ENCODE measurements at regions not wholly inside any gene's neighbourhood (a gene's known extent, or its start where the extent isn't known, plus 50 kb on each side); places are given as distances from the start of the nearest gene placed in this dataset.

GRCh38 chr4:128477540-128477939 lies 189.9 kb upstream of the PGRMC2 start (continued):
- TF ChIP-seq ZBTB1 (CRISPR knock-in tag; IDR thresholded peaks at IDR 0.05; ENCODE audit: borderline replicate concordance) (no peak), ZFP82 (CRISPR knock-in tag; IDR thresholded peaks at IDR 0.05; ENCODE audit: borderline replicate concordance) (no peak), ZNF773 (CRISPR knock-in tag; IDR thresholded peaks at IDR 0.05; ENCODE audit: borderline replicate concordance) (no peak), CC2D1A (CRISPR knock-in tag; IDR thresholded peaks at IDR 0.05) (no peak), TAF15 (IDR thresholded peaks at IDR 0.05; ENCODE audit: low read depth, low read length, poor library complexity, severe bottlenecking) (no peak), ZNF616 (CRISPR knock-in tag; IDR thresholded peaks at IDR 0.05; ENCODE audit: low read depth) (no peak), ZNF546 (CRISPR knock-in tag; conservative IDR thresholded peaks at IDR 0.05) (no peak)

GRCh38 chr4:128475597-128475996 lies 188.0 kb upstream of the PGRMC2 start:
- intact Hi-C loops (cut with micrococcal nuclease; ENCODE audit: unreplicated experiment) (no loop called here), in situ Hi-C loops (cut with HindIII; ENCODE audit: extremely low pct_ligation_motif_present, low pct_unique_long_range_greater_than_20kb) (no loop called here)
- Histone ChIP-seq H3K4me2 (ENCODE audit: low read depth, low read length) (no peak overlapping the region), H3K9me3 (ENCODE audit: low read length) (no peaks in the 10 kb centered on the region), H3K27ac (ENCODE audit: extremely low read length, insufficient read depth, low read length) (no peak overlapping the region), H4K20me1 (ENCODE audit: insufficient read depth, low read length) (no peaks in the 10 kb centered on the region), H3K79me2 (ENCODE audit: insufficient read depth, low read length) (no peaks in the 10 kb centered on the region), H2AFZ (ENCODE audit: low read length) (no peak overlapping the region), H3K4me1 (ENCODE audit: insufficient read depth, low read length) (no peaks in the 10 kb centered on the region), H3K27me3 (ENCODE audit: control insufficient read depth in 1 of 2, insufficient read depth in 2 of 2, low read length in 2 of 2) (no peaks in the 10 kb centered on the region), H3K36me3 (replicated peaks in 1 of 2; ENCODE audit: control insufficient read depth in 1 of 2, insufficient read depth in 2 of 2, low read length in 2 of 2) (no peaks in the 10 kb centered on the region), H3K4me3 (replicated peaks in 1 of 3; ENCODE audit: insufficient read depth in 1 of 3, low read depth in 2 of 3, low read length in 3 of 3) (no peak overlapping the region), H3K9ac (ENCODE audit: insufficient read depth, low read depth, low read length) (no peak overlapping the region)
- BruUV-seq (replicated peaks), result no TSS peak
- FAIRE-seq, result no peak
- WGBS (ENCODE audit: low lambda C conversion rate), result 20% methylated on average over 1 of the region's 1 CpG
- ATAC-seq, result no peak
- CTCF ChIA-PET (ENCODE audit: low intra/inter-chr PET ratio, low total read pairs), result no interaction called here
- no peak for DNase-seq (ENCODE audit: low spot score)
- POLR2A ChIA-PET, result no interaction called here
- no peak for TF ChIP-seq FIP1L1 (IDR thresholded peaks at IDR 0.05; ENCODE audit: borderline replicate concordance, insufficient read depth, low read depth, low read length)
- no peak for TF ChIP-seq EED (CRISPR knock-in tag; IDR thresholded peaks at IDR 0.05)
- TF ChIP-seq MBNL3 (CRISPR knock-in tag; conservative IDR thresholded peaks at IDR 0.05), result no peak
- no peak for TF ChIP-seq SIN3B (IDR thresholded peaks at IDR 0.05; ENCODE audit: low read length)
- no peak for TF ChIP-seq FOXJ3 (CRISPR knock-in tag; IDR thresholded peaks at IDR 0.05; ENCODE audit: borderline replicate concordance)
- TF ChIP-seq, protein P1, sequence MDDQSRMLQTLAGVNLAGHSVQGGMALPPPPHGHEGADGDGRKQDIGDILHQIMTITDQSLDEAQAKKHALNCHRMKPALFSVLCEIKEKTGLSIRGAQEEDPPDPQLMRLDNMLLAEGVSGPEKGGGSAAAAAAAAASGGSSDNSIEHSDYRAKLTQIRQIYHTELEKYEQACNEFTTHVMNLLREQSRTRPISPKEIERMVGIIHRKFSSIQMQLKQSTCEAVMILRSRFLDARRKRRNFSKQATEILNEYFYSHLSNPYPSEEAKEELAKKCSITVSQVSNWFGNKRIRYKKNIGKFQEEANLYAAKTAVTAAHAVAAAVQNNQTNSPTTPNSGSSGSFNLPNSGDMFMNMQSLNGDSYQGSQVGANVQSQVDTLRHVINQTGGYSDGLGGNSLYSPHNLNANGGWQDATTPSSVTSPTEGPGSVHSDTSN (CRISPR knock-in tag; IDR thresholded peaks at IDR 0.05; ENCODE audit: borderline replicate concordance), result no peak
- TF ChIP-seq, protein P2, sequence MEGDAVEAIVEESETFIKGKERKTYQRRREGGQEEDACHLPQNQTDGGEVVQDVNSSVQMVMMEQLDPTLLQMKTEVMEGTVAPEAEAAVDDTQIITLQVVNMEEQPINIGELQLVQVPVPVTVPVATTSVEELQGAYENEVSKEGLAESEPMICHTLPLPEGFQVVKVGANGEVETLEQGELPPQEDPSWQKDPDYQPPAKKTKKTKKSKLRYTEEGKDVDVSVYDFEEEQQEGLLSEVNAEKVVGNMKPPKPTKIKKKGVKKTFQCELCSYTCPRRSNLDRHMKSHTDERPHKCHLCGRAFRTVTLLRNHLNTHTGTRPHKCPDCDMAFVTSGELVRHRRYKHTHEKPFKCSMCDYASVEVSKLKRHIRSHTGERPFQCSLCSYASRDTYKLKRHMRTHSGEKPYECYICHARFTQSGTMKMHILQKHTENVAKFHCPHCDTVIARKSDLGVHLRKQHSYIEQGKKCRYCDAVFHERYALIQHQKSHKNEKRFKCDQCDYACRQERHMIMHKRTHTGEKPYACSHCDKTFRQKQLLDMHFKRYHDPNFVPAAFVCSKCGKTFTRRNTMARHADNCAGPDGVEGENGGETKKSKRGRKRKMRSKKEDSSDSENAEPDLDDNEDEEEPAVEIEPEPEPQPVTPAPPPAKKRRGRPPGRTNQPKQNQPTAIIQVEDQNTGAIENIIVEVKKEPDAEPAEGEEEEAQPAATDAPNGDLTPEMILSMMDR (CRISPR knock-in tag; IDR thresholded peaks at IDR 0.05), result no peak
- TF ChIP-seq ZXDC (CRISPR knock-in tag; IDR thresholded peaks at IDR 0.05), result no peak
- TF ChIP-seq, protein P3, sequence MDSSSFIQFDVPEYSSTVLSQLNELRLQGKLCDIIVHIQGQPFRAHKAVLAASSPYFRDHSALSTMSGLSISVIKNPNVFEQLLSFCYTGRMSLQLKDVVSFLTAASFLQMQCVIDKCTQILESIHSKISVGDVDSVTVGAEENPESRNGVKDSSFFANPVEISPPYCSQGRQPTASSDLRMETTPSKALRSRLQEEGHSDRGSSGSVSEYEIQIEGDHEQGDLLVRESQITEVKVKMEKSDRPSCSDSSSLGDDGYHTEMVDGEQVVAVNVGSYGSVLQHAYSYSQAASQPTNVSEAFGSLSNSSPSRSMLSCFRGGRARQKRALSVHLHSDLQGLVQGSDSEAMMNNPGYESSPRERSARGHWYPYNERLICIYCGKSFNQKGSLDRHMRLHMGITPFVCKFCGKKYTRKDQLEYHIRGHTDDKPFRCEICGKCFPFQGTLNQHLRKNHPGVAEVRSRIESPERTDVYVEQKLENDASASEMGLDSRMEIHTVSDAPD (CRISPR knock-in tag; IDR thresholded peaks at IDR 0.05), result no peak

Data from HepG2 (cell line).